HG03066 (cell line): ENCODE measurements at regions not wholly inside any gene's neighbourhood (a gene's known extent, or its start where the extent isn't known, plus 50 kb on each side); places are given as distances from the start of the nearest gene placed in this dataset.

Source experiments
- ATAC-seq: cut with Tn5 transposase; IDR thresholded peaks from one replicate; pipeline ENCODE4 v1.9.1; 2021; ENCODE audit warnings: low read depth; ENCODE audit not compliant: unreplicated experiment

DNA sequence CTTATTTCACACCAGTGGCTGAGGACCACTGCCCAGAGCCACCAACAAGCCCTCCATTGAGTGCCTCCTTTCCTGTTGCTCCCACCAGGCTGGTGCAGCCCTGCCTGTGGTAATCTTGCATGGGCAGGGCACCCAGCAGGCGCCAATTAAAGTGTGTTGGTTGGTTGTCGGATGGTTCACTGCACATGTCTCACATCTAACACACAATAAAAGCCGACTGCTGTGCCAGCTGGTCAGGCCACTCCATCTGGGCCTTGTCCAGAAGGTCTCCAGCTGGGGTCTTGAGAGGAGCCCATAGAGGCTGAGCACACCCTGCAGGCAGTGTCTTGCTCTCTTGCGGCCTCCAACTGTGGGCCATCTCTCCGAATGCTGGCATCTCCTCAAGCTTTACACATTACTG lies 494.8 kb upstream of the KLHL29 start:
- no peak for ATAC-seq

DNA sequence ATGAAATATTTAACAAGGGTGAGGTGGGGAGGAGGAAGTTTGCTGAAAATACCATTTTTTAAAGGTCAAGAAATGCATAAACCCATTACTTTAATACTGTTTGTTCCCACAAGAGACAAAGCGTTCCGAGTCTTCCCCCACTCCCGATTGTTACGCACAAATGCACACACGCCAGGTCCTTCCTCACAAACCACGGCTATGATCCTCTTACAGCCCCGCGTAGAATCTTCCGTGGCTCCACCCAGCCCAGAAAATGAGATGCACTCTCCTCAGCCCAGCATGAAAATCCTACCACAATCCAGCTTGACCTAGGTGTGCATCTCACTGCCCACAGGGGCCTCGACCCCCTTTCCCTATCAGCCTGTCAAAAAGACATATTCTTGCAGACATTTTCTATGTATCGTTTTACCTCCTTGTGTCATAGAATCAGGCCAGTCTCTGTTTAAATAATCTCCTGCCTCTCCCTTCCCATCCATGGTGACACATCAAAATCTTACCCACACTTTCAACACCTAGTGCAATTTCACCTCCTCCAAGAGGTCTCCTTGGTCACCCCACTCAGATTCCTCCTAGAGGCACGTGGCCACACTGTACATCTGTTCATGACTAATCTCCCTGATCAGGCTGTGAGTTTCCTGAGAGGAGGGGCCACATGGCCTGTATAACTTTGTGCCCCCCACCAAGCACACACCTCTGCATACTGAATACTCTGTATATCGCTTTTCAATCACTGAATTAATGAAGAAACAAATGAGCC lies 491.0 kb upstream of the KLHL29 start:
- ATAC-seq, result no peak

DNA sequence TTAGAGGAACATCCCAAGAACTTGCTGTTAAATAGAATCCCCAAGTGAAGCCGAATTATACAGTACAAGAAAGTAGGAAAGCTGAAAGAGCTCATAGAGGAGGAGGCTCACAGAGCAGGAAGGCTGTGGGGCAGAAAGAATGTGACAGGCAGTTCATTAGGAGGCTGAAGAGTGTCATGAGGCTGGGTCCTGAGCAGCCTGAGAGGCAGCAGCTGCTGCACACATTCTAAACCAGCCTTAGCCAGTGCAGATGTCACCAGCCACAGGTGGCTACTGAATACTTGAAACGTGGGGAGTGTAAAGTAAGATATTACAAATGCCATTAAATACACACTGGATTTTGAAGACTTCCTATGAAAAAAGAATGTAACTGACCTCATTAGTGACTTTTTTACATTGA lies 490.2 kb upstream of the KLHL29 start:
- no peak for ATAC-seq

DNA sequence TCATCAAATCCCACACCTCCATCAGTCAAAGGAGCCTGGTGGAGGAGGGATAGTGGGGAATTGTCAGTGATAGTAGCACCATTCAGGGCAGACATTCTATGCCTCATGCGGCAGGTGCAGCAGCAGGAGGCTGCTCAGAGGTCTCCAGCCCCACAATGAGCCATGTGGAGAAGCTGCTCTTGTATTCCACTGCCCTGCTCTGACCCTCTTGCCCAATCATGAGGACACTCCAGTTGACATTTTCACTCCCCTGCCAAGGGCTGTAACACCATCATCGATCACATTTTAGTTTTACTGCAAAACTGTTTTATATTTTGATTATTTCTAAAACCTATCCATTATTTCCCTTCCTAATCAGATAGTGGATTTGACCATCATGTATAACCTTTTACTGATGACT lies 487.6 kb upstream of the KLHL29 start:
- no peak for ATAC-seq

DNA sequence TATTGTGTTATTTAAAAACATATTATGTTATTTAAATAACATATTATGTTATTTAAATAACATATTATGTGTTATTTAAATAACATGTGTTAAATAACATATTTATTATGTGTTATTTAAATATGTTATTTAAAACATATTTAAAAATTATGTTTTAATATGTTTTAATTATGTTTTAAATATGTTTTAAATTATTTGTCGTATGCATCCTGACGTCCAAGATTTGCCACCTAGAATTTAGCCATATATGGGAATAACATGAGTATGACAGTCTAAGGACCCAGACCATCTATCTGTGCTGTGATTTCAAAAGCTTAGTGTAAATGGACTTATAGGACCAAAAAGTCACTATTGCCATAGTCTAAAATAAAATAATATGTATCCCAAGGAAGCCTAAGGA lies 484.3 kb upstream of the KLHL29 start:
- no peak for ATAC-seq

DNA sequence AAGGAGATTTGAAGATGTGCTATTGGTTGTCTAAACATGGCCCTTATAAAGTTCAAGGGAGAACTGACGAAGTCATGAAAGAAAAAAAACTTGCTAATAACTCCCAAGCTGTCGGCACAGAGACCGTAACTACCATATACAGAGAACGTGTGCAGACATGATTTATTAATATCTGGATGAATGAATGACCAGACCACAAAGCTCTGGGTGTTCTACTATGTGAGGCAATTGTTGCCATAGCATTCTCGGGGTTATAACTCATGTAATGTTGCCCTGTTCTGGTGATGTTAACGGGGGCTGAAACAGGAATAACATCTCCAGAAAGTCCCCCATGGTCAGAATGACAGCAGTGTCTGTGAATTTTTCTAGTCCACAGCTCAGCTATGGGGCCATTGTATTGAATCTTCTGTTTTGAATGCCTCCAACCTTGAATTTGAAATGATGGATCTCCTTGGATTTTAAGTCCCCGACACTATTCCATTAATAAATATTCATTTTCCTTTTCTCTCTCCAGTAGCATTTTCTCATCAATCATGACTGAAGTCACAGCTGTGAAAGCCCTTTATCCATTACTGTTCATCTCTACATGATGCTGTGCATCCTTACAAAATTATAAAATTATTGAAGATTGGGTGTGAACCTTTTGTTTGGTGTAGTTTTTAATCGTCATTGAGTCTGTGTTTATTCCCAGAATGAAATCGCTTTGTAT lies 483.4 kb upstream of the KLHL29 start:
- ATAC-seq, result no peak

DNA sequence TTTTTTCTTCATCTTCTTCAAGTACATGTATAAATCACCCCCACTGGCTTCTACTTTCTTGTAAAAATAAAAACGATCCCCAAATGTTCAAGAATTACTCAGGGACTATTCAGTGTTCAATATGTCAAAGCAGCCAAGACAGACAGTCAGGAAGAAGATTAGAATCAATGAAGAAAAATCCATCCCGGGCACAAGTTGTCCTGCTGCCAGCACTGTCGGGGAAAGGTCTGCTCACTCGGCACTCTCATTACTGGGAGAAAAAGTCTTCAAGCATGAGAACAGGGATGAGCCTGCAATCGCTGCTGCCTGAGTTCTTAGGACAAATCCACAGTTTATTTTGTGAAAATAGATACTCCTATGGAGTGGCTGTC lies 482.8 kb upstream of the KLHL29 start:
- no peak for ATAC-seq

DNA sequence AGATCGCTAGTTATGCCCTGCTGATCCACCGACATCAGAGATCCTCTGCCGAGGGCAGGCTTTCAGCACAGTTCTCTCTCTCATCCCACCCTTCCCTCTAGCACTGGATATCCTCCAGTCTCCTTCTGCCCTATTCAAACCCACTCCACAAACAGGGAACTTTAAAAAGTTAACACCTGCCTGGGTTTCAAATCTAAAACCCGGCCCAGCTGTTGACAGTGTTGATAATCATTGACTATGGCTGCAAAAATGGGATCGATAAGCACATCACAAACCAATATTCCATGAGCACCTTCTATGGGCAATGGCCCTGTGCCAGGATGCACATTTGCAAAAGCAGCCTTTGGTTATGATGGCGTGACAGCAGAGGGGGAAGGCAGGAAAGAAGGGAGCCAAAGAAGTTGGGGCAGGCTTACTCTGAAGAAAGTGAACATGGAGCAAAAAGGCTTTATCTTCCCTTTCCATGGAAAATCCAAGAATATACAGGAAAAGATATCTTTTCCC lies 482.3 kb upstream of the KLHL29 start:
- no peak for ATAC-seq

DNA sequence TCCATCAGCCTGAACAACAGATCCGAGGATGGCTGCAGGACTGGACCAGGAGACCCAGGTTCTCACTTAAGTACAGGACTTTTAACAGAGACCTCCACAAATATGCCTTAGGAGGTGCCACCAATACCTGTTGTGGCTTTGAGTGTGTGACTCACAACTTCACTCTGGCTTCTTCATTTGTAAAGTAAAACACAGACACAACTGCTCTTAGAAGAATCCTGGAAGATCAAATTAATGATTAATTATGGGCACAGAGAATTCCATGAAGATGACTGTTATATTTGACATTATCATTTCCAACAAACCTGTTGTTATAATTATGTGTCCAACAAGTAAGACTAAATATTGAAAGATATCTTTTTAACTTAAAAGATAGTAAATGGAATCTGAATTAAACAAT lies 481.4 kb upstream of the KLHL29 start:
- ATAC-seq, result no peak

DNA sequence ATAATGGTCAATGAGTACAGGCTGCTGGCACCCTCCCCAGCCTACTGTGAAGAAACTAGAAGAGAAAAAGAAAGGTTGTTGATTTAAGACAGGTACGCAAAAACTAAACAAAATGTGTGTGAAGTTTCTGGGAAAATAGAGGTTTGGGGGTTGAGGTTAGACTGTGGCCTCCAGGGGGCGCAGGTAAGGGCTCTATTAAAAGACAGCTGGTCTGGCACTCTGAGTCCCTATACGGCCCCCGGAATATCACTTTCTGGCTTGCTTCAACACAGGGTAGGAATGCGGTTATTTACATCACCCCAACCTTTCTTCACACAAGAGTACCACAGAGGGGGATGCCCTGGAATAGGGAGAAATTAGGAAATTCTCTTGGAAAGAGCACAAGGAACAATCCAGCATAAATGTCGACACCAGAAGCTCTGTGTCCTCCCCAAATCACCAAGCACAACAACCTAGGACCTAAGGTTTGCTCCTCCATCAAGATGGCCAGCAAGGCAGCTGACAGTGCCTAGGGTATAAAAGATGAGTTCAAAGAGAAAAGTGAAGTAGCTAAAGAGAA lies 480.8 kb upstream of the KLHL29 start:
- peak; percentile 62 for ATAC-seq

DNA sequence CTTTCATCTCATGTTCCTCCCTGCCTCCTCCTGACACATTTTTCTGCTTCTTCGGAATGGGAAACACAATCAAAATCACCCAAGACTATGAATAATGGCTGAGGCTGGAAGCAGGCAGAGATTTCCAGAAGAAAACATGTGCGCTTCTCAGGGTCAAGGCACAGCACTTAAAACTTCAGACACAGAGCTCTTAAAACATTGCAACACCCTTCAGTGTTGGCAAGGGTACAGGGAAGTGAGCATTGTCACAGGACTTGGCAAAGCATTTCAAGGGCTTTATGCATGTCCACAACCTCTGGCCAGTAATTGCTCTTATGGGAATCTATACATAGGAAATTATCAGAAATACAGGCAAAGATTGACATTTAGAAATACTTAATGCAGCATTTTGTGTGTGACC lies 477.6 kb upstream of the KLHL29 start:
- ATAC-seq, result no peak

DNA sequence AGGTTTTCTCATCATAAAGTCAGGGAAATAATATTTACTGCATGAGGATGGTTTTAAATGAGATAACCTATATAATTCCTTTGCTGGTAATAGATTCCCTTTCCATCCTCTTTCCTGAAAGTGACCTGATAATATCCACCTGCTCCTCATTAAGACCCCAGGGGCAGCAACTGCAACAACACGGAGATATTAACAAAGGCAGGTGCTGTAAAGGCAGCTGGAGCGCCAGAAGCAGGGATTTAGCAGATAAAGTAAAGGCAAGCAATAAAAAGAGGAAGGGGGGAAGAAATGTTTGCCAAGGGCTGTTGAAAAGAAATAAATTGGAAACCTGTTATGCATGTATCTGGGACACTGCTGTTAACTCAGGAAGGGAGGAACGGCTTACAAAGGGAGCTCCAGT lies 472.6 kb upstream of the KLHL29 start:
- ATAC-seq, result no peak

DNA sequence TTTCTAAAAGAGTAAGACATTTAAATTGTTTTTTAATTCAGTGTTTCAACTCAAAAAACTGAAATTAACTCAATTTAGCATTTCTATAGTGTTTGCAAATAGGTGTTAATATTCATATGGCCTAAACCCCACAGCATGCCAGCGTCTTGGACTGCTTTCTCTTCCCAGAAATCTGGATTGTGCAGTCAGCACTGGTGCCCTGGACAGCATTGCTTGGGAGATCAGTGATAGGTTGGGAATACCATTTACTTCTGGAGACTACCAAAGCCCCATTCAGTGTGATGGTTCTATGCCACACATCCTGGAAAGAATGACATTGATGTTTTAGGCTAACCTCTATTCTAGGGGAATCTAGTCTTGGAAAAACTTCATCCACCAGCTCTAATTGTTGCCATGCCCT lies 455.0 kb upstream of the KLHL29 start:
- ATAC-seq, result no peak

DNA sequence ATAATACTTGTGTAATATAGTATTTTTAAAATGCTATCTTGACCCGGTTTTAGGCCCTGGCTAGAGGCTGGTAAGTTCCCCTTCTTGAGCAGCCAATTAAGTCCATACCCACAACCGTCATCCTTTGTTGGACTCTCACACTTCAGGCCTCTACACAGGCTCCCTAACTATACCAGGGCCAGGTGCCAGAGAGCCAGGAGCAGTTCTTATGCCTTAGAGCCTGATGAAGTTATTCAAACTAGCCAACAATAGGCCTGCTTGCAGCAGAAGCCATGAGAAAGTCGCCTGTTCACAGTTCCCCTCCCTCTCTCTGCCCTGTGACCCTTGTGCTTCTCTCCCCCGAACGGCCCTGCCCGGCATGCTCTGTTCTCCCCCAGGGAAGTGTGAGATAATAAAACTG lies 454.2 kb upstream of the KLHL29 start:
- ATAC-seq, result no peak

DNA sequence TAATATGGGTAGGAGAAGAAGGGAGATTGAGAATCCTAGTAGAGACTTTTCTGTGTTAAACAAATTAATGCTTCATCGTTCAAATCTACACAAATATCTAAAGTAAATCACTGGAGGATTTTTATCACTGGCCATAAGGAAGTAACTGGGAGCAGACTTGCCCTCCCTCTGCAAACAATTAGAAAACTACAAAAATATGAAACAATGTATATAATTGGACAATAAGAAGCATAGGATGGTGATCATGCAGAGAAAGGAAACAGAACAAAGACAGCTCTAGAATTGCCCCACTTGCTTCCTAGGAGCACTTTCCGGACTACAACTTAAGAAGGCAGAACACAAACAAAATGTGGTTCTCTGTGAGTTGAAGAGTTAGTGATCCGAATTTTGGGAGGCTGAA lies 452.7 kb upstream of the KLHL29 start:
- ATAC-seq, result no peak

DNA sequence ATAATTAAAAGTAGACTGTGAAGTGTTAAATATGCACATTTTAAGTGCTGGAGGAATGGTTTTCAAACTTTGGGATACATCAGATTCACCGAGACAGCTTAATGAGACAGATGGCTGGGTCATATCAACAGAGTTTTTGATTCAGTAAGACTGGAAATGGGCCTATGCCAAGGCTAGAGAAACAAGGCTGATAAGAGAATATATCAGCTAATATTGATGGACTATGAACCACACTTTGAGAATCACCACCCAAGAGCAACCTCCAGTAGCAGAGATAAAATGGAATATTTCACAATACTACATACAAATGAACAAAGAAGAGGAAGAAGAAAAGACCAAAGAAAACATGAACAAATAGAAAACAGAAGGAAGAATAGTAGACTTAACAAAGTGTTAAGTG lies 450.2 kb upstream of the KLHL29 start:
- no peak for ATAC-seq

DNA sequence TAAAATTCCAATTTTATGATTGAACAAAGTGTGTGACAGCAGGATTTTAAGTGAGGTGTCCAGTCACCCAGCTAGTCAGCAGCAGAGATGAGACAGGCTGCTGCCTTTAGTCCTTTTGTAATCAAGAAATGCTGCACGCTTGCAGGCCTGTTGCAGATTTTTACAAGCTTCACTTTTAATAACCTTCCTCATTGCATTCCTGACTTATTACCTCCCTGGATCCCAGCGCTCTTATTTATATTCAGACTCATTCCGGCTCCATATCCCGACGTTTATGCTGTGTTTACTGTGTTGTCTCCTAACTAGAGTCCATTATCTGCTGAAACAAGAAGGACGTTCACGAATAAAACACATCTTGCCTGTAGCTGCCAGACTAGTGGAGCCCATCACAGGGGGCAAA lies 442.5 kb upstream of the KLHL29 start:
- ATAC-seq, result no peak

DNA sequence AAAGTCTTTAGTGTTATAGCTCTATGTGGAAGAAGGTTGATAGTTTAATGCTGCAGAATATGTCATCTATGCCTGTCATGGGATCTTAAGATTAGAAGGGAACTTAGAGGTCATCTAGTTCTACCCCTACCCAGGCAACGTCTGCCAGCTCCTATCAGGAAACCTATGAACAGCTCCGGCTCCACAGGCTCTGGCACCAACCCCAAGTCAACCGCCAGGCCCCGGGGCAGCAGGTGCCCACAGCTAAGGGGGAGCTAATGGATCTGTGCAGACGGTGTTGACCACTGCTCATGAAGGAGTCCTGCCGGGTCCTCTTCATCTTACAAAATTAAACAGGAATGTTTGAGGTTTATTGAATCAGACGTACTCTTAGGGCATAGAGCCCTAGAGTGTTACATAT lies 440.8 kb upstream of the KLHL29 start:
- ATAC-seq, result no peak

DNA sequence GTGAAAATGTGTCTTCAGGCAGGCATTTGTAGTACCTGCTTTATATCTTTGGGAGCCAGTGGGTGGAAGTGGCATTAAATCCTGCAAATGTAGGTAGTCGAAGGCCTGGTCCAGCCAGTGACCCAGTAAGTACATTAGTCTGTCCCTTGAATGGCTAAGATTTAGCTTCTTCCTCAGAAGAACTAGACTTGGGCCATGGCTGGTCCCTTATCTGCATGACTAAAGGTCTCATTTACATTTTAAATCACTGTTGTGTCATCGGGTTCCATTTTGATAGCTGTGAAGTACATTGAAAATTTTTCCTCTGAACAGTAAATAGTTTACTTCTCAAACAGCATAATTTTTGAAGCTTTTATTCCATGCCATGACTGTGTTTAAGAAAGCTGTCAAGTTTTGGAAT lies 438.4 kb upstream of the KLHL29 start:
- ATAC-seq, result no peak

DNA sequence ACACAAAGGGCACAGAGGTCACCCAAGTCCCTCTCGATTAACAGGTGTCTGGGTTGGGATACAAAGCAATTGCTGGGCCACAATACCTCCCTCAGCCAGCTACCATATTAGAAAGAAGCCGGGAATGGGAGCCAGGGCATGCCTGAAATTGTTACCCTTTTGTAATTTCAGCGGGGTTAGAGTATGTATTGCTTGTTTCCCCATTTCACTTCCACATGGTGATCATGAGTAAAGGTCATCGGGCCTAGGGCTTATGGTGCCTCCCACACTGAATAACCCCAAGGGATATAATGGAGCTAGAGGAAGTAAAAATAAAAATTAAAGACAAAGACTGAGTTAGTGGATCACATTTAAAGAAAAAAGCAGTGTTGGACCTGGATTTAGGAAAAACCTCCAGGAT lies 437.2 kb upstream of the KLHL29 start:
- ATAC-seq, result no peak

DNA sequence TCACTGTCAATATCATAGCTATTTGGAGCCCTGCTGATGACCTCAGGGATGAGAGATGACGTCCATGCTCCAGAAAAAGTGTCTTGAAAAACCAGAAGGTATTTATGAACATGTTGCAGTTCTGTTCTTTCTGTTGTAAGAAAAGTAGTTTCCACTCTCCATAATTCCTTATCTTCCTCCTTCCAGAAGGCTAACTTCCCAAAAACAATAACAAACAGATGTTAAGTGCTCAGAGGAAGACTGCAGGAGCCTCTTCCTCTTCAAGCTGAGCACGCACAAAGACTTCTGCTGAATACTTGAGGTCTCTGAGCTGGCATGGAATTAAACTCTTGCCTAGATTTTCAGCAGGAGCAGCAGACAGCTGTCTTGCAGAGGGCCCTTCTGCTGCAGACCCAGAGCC lies 434.5 kb upstream of the KLHL29 start:
- ATAC-seq, result no peak

DNA sequence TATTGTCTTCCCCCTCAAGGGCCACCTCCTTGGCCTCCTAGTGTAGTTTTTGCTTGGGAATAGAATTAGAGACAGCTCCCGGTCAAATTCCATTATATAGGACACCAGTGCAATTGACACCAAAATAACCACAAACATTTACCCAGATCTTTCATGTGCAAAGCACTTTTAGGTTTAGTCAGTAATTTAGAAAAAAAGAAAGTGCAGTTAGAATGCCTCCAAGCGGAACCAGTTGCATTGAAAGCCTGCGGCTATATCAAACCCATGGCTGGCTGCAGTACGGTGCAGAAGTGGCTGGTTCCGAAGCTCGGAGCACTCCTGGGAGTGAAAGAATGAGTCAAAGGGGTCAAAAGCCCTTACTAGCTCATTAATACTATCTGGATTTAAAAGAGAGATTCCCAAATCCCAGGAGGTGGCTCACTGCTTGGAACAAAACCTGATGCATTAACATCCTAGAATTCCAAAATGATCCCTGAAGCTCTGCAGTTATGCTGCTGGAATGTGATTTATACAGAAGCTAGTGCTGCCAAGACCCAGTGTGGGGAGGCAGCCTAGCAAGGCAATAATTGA lies 432.2 kb upstream of the KLHL29 start:
- ATAC-seq, result no peak
